SK-N-SH (cell line): ENCODE measurements at regions not wholly inside any gene's neighbourhood (a gene's known extent, or its start where the extent isn't known, plus 50 kb on each side); places are given as distances from the start of the nearest gene placed in this dataset.

Experiments
- CTCF ChIA-PET: fragments of 300-600, 350-600 bp; formaldehyde crosslinking; extraction: SDS; loops from one replicate; lab custom pipeline; 2021; lab: Yijun Ruan, JAX
- POLR2A ChIA-PET: fragments of 350-600 bp; sonication (Branson Sonifier 250); formaldehyde crosslinking; extraction: SDS; loops from one replicate; lab custom pipeline; 2020; ENCODE audit warnings: antibody characterized with exemption, inconsistent platforms; lab: Yijun Ruan, JAX
- DNase-seq: peaks from one replicate; pipeline ENCODE4 v3.0.0; 2012
- H2AFZ ChIP-seq: fragments of 200-600 bp; sonication (generic); 2 replicates; pipeline ENCODE4 v1.8.1; 2016; ENCODE audit warnings: antibody characterized with exemption, mild to moderate bottlenecking, low read depth
- H3F3A ChIP-seq: fragments of 200-600 bp; sonication (generic); replicated peaks from 2 replicates; pipeline ENCODE3; 2016; ENCODE audit warnings: antibody characterized with exemption, mild to moderate bottlenecking; ENCODE audit not compliant: insufficient read depth
- H3K27ac ChIP-seq, 2 experiments: fragments of 200-500 bp in 1 of 2; fragments of 200-600 bp in 1 of 2; sonication (Bioruptor generic) in 1 of 2; sonication (generic), shearing (Covaris generic) in 1 of 2; 2 replicates each; pipeline versions ENCODE4 v1.5.1 to v1.6.1; 2014 to 2016; ENCODE audit warnings: low read depth in 2 of 2, inconsistent platforms in 1 of 2, low read length in 1 of 2, mild to moderate bottlenecking in 1 of 2, mixed read lengths in 1 of 2
- H3K27me3 ChIP-seq: fragments of 200-600 bp; sonication (generic), shearing (Covaris generic); 2 replicates; pipeline ENCODE4 v1.6.1; 2016; ENCODE audit warnings: mixed run types; ENCODE audit not compliant: insufficient read depth
- H3K36me3 ChIP-seq, 2 experiments: fragments of 200-500 bp in 1 of 2; fragments of 200-600 bp in 1 of 2; sonication (Bioruptor generic) in 1 of 2; sonication (generic) in 1 of 2; replicated peaks in 1 of 2; 2 replicates each; pipeline versions ENCODE3 to v1.5.1; 2014 to 2016; ENCODE audit warnings: low read length in 1 of 2, mild to moderate bottlenecking in 1 of 2; ENCODE audit not compliant: insufficient read depth in 2 of 2, control insufficient read depth in 1 of 2
- H3K4me1 ChIP-seq, 2 experiments: fragments of 200-500 bp in 1 of 2; fragments of 200-600 bp in 1 of 2; sonication (Bioruptor generic) in 1 of 2; sonication (generic), shearing (Covaris generic) in 1 of 2; 2 replicates each; pipeline versions ENCODE4 v1.5.1 to v1.6.1; 2014 to 2016; ENCODE audit warnings: low read depth in 1 of 2, low read length in 1 of 2, mixed run types in 1 of 2; ENCODE audit not compliant: insufficient read depth in 2 of 2, control insufficient read depth in 1 of 2
- H3K4me2 ChIP-seq: fragments of 200-600 bp; sonication (generic), shearing (Covaris generic); 2 replicates; pipeline ENCODE4 v1.6.1; 2017; ENCODE audit warnings: mixed run types
- H3K4me3 ChIP-seq, 2 experiments: fragments of 200-500 bp in 1 of 2; fragments of 200-600 bp in 1 of 2; sonication (Bioruptor generic) in 1 of 2; sonication (generic), shearing (Covaris generic) in 1 of 2; 2 replicates each; pipeline versions ENCODE4 v1.5.1 to v1.8.1; 2014 to 2016; ENCODE audit warnings: low read depth in 2 of 2, inconsistent platforms in 1 of 2, low read length in 1 of 2, mild to moderate bottlenecking in 1 of 2, mixed read lengths in 1 of 2, moderate library complexity in 1 of 2
- H3K79me2 ChIP-seq: fragments of 200-600 bp; sonication (generic); 2 replicates; pipeline ENCODE4 v1.8.1; 2017; ENCODE audit warnings: mild to moderate bottlenecking; ENCODE audit not compliant: insufficient read depth
- H3K9ac ChIP-seq: fragments of 200-600 bp; sonication (generic); 2 replicates; pipeline ENCODE4 v1.6.1; 2017; ENCODE audit warnings: mixed run types
- H3K9me2 ChIP-seq: fragments of 200-600 bp; sonication (generic); 2 replicates; pipeline ENCODE4 v1.6.1; 2017; ENCODE audit warnings: mixed run types
- H3K9me3 ChIP-seq: fragments of 200-600 bp; sonication (generic); 2 replicates; pipeline ENCODE4 v1.6.1; 2017; ENCODE audit warnings: mixed run types, mild to moderate bottlenecking, moderate library complexity
- H4K20me1 ChIP-seq: fragments of 200-600 bp; sonication (generic); 2 replicates; pipeline ENCODE4 v1.6.1; 2017; ENCODE audit warnings: mild to moderate bottlenecking, mixed run types; ENCODE audit not compliant: insufficient read depth
- CHD2 ChIP-seq: fragments of 150-350 bp; IDR thresholded peaks from 2 replicates; pipeline ENCODE4 v1.6.1; 2018; ENCODE audit warnings: low read length; ENCODE audit not compliant: partially characterized antibody
- ELF1 ChIP-seq: IDR thresholded peaks from 2 replicates; pipeline ENCODE4 v1.4.0; 2012
- EZH2phosphoT487 ChIP-seq: fragments of 200-600 bp; sonication (generic); IDR thresholded peaks from 2 replicates; pipeline ENCODE4 v1.6.1; 2017; ENCODE audit warnings: low read depth, mixed run types, mild to moderate bottlenecking, antibody characterized with exemption, moderate library complexity, borderline replicate concordance
- FOXJ3 ChIP-seq: sonication (generic); formaldehyde crosslinking; IDR thresholded peaks from 2 replicates; pipeline ENCODE4 v1.5.1; 2020; ENCODE audit warnings: mild to moderate bottlenecking, missing genetic modification reagents
- GABPA ChIP-seq: IDR thresholded peaks from 2 replicates; pipeline ENCODE4 v1.4.0; 2012; ENCODE audit warnings: low read depth, mild to moderate bottlenecking
- GATA2 ChIP-seq: sonication (generic); formaldehyde crosslinking; IDR thresholded peaks from 2 replicates; pipeline ENCODE4 v1.5.0; 2020; ENCODE audit warnings: mild to moderate bottlenecking, missing genetic modification reagents
- IRF3 ChIP-seq: fragments of 150-350 bp; IDR thresholded peaks from 2 replicates; pipeline ENCODE4 v1.6.1; 2016; ENCODE audit warnings: mild to moderate bottlenecking, low read depth, low read length
- JUND ChIP-seq: IDR thresholded peaks from 2 replicates; pipeline ENCODE4 v1.4.0; 2012
- MAX ChIP-seq: IDR thresholded peaks from 2 replicates; pipeline ENCODE4 v1.4.0; 2012; ENCODE audit warnings: low read depth
- MEF2A ChIP-seq: IDR thresholded peaks from 2 replicates; pipeline ENCODE4 v1.4.0; 2012; ENCODE audit warnings: low read depth, borderline replicate concordance
- NFIC ChIP-seq: IDR thresholded peaks from 2 replicates; pipeline ENCODE4 v1.4.0; 2012; ENCODE audit warnings: borderline replicate concordance
- NRF1 ChIP-seq: IDR thresholded peaks from 2 replicates; pipeline ENCODE4 v1.6.1; 2012; ENCODE audit warnings: low read depth, mild to moderate bottlenecking, low read length
- POLR2AphosphoS5 ChIP-seq: IDR thresholded peaks from 2 replicates; pipeline ENCODE4 v1.6.1; 2012; ENCODE audit warnings: low read depth, low read length
- RAD21 ChIP-seq: IDR thresholded peaks from 2 replicates; pipeline ENCODE4 v1.6.1; 2012; ENCODE audit warnings: mild to moderate bottlenecking, low read length
- RFX5 ChIP-seq: IDR thresholded peaks from 2 replicates; pipeline ENCODE4 v1.6.1; 2012; ENCODE audit warnings: mild to moderate bottlenecking, improper control_type of control experiment, low read length
- RXRA ChIP-seq: IDR thresholded peaks from 2 replicates; pipeline ENCODE4 v1.4.0; 2012; ENCODE audit warnings: low read depth, mild to moderate bottlenecking, borderline replicate concordance
- TCF12 ChIP-seq: IDR thresholded peaks from 2 replicates; pipeline ENCODE4 v1.4.0; 2012
- TEAD4 ChIP-seq: IDR thresholded peaks from 2 replicates; pipeline ENCODE4 v1.4.0; 2012; ENCODE audit warnings: mild to moderate bottlenecking, borderline replicate concordance; ENCODE audit not compliant: insufficient read depth
- USF2 ChIP-seq: fragments of 150-350 bp; IDR thresholded peaks from 2 replicates; pipeline ENCODE4 v1.6.1; 2017; ENCODE audit warnings: antibody characterized with exemption, low read length, low read depth, borderline replicate concordance
- YY1 ChIP-seq: IDR thresholded peaks from 2 replicates; pipeline ENCODE4 v1.4.0; 2012; ENCODE audit warnings: low read depth, mild to moderate bottlenecking
- ZBTB33 ChIP-seq: IDR thresholded peaks from 2 replicates; pipeline ENCODE4 v1.4.0; 2012; ENCODE audit warnings: low read depth, borderline replicate concordance
- WGBS: methylation state at CpG from one replicate; pipeline ENCODE4 v1.1.6; 2017; ENCODE audit warnings: low lambda C conversion rate; 5-methylcytosine and 5-hydroxymethylcytosine counted together
- TF ChIP-seq, protein P1 (sequence below): fragments of 200-600 bp; sonication (generic); IDR thresholded peaks from 2 replicates; pipeline ENCODE4 v1.6.1; 2017; ENCODE audit warnings: antibody characterized with exemption, mild to moderate bottlenecking, moderate library complexity
- TF ChIP-seq, protein P2 (sequence below): IDR thresholded peaks from 2 replicates; pipeline ENCODE4; 2012

DNA sequence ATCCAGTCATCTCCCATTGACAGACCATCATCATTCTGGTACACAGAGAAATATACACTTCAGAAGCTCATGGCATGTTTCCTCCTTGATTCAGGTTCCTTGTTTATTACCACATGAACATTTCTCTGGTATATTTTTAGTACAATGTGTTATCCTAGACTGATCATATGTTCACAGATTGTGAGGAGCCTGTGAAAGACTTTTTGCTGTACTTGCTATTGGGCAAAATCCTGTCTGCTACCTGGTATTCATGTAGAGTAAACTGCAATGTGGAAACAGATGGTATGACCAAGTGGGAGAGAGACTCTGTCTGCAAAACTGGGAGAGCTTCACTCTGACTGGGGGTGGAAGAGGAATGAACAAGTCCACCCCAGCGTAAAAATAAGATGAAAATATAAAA lies 657.2 kb downstream of the IRS1 start:
- H3K4me1 ChIP-seq = no peaks in the 10 kb centered on the region; a peak in 1 of 4 replicates
- H3K27ac ChIP-seq = no peak overlapping the region
- 0 out of 2 replicates have a peak, but pooled peaks cover 2% of the 10 kb centered on the region for H3K9me3 ChIP-seq
- ChIA-PET POLR2A (no interaction called here), CTCF (no interaction called here)
- H3K9ac ChIP-seq = no peak overlapping the region
- H3K9me2 ChIP-seq = no peaks in the 10 kb centered on the region
- H3K4me3 ChIP-seq = no peak overlapping the region
- H2AFZ ChIP-seq = no peak overlapping the region
- H4K20me1 ChIP-seq = no peaks in the 10 kb centered on the region
- WGBS = 31% methylated on average over 1 of the region's 1 CpG
- H3K36me3 ChIP-seq = no peaks in the 10 kb centered on the region
- H3K27me3 ChIP-seq = no peaks in the 10 kb centered on the region
- H3K79me2 ChIP-seq = no peaks in the 10 kb centered on the region
- no peak for DNase-seq
- no peak for TF ChIP-seq TEAD4
- no peak for TF ChIP-seq NRF1
- no peak for TF ChIP-seq YY1
- TF ChIP-seq MEF2A = no peak
- TF ChIP-seq, protein P1, sequence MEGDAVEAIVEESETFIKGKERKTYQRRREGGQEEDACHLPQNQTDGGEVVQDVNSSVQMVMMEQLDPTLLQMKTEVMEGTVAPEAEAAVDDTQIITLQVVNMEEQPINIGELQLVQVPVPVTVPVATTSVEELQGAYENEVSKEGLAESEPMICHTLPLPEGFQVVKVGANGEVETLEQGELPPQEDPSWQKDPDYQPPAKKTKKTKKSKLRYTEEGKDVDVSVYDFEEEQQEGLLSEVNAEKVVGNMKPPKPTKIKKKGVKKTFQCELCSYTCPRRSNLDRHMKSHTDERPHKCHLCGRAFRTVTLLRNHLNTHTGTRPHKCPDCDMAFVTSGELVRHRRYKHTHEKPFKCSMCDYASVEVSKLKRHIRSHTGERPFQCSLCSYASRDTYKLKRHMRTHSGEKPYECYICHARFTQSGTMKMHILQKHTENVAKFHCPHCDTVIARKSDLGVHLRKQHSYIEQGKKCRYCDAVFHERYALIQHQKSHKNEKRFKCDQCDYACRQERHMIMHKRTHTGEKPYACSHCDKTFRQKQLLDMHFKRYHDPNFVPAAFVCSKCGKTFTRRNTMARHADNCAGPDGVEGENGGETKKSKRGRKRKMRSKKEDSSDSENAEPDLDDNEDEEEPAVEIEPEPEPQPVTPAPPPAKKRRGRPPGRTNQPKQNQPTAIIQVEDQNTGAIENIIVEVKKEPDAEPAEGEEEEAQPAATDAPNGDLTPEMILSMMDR = no peak
- no peak for TF ChIP-seq CHD2
- TF ChIP-seq RXRA = no peak
- no peak for TF ChIP-seq MAX
- no peak for TF ChIP-seq ELF1
- TF ChIP-seq GATA2 = no peak
- TF ChIP-seq IRF3 = no peak
- TF ChIP-seq GABPA = no peak
- no peak overlapping the region for H3K4me2 ChIP-seq
- H3F3A ChIP-seq = no peaks in the 10 kb centered on the region

GRCh38 chr2:226140594-226140993 lies 659.0 kb downstream of the IRS1 start:
- Histone ChIP-seq H3K4me3 (no peak overlapping the region), H3K27ac (no peak overlapping the region), H3K9me3 (no peaks in the 10 kb centered on the region), H3K9ac (no peak overlapping the region), H2AFZ (no peak overlapping the region), H3K79me2 (no peaks in the 10 kb centered on the region), H3F3A (no peaks in the 10 kb centered on the region), H3K36me3 (no peaks in the 10 kb centered on the region), H3K4me1 (no peaks in the 10 kb centered on the region; a peak in 1 of 4 replicates), H3K27me3 (no peaks in the 10 kb centered on the region), H3K9me2 (no peaks in the 10 kb centered on the region), H4K20me1 (no peaks in the 10 kb centered on the region), H3K4me2 (no peak overlapping the region)
- 22% methylated on average over 2 of the region's 2 CpGs for WGBS
- POLR2A ChIA-PET = no interaction called here
- TF ChIP-seq USF2 (no peak), TEAD4 (no peak), FOXJ3 (no peak), POLR2AphosphoS5 (no peak), RFX5 (no peak), JUND (no peak), NRF1 (no peak), GATA2 (no peak), NFIC (no peak), RAD21 (no peak), TCF12 (no peak), RXRA (no peak), CHD2 (no peak), EZH2phosphoT487 (no peak), ZBTB33 (no peak)
- TF ChIP-seq, protein P2, sequence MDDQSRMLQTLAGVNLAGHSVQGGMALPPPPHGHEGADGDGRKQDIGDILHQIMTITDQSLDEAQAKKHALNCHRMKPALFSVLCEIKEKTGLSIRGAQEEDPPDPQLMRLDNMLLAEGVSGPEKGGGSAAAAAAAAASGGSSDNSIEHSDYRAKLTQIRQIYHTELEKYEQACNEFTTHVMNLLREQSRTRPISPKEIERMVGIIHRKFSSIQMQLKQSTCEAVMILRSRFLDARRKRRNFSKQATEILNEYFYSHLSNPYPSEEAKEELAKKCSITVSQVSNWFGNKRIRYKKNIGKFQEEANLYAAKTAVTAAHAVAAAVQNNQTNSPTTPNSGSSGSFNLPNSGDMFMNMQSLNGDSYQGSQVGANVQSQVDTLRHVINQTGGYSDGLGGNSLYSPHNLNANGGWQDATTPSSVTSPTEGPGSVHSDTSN = no peak
- CTCF ChIA-PET = no interaction called here
- DNase-seq = no peak
